Smooth muscle cell (in vitro differentiated cells): ENCODE measurements at regions not wholly inside any gene's neighbourhood (a gene's known extent, or its start where the extent isn't known, plus 50 kb on each side); places are given as distances from the start of the nearest gene placed in this dataset.

Experiments
- DNase-seq: peaks from one replicate; lab custom pipeline; 2025; ENCODE audit not compliant: unreplicated experiment; lab: John Stamatoyannopoulos, UW
- H2AFZ ChIP-seq: fragments of 200-600 bp; sonication (generic); 2 replicates; pipeline ENCODE4 v1.6.0; 2016; ENCODE audit warnings: antibody characterized with exemption, low read depth, mild to moderate bottlenecking
- H3F3A ChIP-seq: fragments of 200-600 bp; sonication (generic); 2 replicates; pipeline ENCODE4 v1.6.0; 2017; ENCODE audit warnings: antibody characterized with exemption, low read depth
- H3K27ac ChIP-seq: fragments of 200-600 bp; sonication (generic); 2 replicates; pipeline ENCODE4 v1.5.1; 2016; ENCODE audit warnings: low read depth, mild to moderate bottlenecking
- H3K27me3 ChIP-seq: fragments of 200-600 bp; sonication (generic); 2 replicates; pipeline ENCODE4 v1.6.1; 2016; ENCODE audit warnings: low read depth, mild to moderate bottlenecking
- H3K36me3 ChIP-seq: fragments of 200-600 bp; sonication (generic); 2 replicates; pipeline ENCODE4 v1.5.1; 2016; ENCODE audit warnings: low read depth
- H3K4me1 ChIP-seq: fragments of 200-600 bp; sonication (generic); 2 replicates; pipeline ENCODE4 v1.5.1; 2016; ENCODE audit warnings: low read depth
- H3K4me2 ChIP-seq: fragments of 200-600 bp; sonication (generic); 2 replicates; pipeline ENCODE4 v1.6.0; 2016; ENCODE audit warnings: mild to moderate bottlenecking
- H3K4me3 ChIP-seq: fragments of 200-600 bp; sonication (generic); 2 replicates; pipeline ENCODE4 v1.5.1; 2016; ENCODE audit warnings: mild to moderate bottlenecking
- H3K79me2 ChIP-seq: fragments of 200-600 bp; sonication (generic); 2 replicates; pipeline ENCODE4 v1.6.0; 2016; ENCODE audit warnings: low read depth, mild to moderate bottlenecking
- H3K9ac ChIP-seq: fragments of 200-600 bp; sonication (generic); 2 replicates; pipeline ENCODE4 v1.6.0; 2016; ENCODE audit warnings: low read depth
- H3K9me3 ChIP-seq: fragments of 200-600 bp; sonication (generic); replicated peaks from 2 replicates; pipeline ENCODE4 v1.5.1; 2016; ENCODE audit warnings: low read depth
- H4K20me1 ChIP-seq: fragments of 200-600 bp; sonication (generic); 2 replicates; pipeline ENCODE4 v1.6.0; 2016; ENCODE audit warnings: low read depth
- WGBS: methylation state at CpG from one replicate; pipeline ENCODE4 v1.1.7; 2016; ENCODE audit warnings: low lambda C conversion rate; 5-methylcytosine and 5-hydroxymethylcytosine counted together
- TF ChIP-seq, protein P1 (sequence below): fragments of 200-600 bp; sonication (generic); IDR thresholded peaks from 2 replicates; pipeline ENCODE4 v1.5.1; 2017; ENCODE audit warnings: borderline replicate concordance, mild to moderate bottlenecking, antibody characterized with exemption; ENCODE audit not compliant: insufficient read depth, poor library complexity, severe bottlenecking

DNA sequence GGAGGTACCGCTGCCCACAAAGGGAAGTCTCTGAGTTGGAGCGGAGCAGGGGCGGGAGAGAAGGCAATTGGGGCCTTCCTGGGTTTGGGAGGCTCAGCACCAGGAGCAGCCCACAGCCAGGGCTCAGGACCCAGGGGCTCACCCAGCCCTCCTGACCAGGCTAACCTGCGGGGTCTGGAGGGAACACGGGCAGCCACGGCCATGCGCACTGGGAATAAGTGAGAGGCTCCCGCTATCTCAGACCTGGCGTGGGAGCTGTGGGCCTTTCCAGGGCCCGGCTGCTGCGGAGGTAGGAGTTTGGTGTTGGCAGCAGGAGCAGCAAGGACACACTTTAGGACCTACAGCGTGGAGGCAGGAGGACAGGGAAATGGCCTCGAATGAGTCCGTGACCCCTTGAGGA, 69.0 kb downstream of the RRM2 start:
- H3F3A ChIP-seq, result no peaks in the 10 kb centered on the region

GRCh38 chr2:10192392-10193015, 70.0 kb downstream of the RRM2 start:
- TF ChIP-seq, protein P1, sequence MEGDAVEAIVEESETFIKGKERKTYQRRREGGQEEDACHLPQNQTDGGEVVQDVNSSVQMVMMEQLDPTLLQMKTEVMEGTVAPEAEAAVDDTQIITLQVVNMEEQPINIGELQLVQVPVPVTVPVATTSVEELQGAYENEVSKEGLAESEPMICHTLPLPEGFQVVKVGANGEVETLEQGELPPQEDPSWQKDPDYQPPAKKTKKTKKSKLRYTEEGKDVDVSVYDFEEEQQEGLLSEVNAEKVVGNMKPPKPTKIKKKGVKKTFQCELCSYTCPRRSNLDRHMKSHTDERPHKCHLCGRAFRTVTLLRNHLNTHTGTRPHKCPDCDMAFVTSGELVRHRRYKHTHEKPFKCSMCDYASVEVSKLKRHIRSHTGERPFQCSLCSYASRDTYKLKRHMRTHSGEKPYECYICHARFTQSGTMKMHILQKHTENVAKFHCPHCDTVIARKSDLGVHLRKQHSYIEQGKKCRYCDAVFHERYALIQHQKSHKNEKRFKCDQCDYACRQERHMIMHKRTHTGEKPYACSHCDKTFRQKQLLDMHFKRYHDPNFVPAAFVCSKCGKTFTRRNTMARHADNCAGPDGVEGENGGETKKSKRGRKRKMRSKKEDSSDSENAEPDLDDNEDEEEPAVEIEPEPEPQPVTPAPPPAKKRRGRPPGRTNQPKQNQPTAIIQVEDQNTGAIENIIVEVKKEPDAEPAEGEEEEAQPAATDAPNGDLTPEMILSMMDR, result no peak
- Histone ChIP-seq H3K4me2 (no peak overlapping the region), H3K9me3 (no peaks in the 10 kb centered on the region), H3K27ac (no peak overlapping the region), H3K36me3 (no peaks in the 10 kb centered on the region), H3K79me2 (no peaks in the 10 kb centered on the region), H3K27me3 (no peaks in the 10 kb centered on the region), H3K9ac (no peak overlapping the region), H2AFZ (no peak overlapping the region), H3K4me3 (no peak overlapping the region), H3K4me1 (no peaks in the 10 kb centered on the region), H3F3A (no peaks in the 10 kb centered on the region), H4K20me1 (no peaks in the 10 kb centered on the region)
- DNase-seq, result no peak
- WGBS, result 95% methylated on average over 10 of the region's 10 CpGs

More for the DNA sequence above, 69.0 kb downstream of the RRM2 start:
- 95% methylated on average over 11 of the region's 14 CpGs for WGBS
- Histone ChIP-seq H3K27me3 (no peaks in the 10 kb centered on the region), H3K27ac (no peak overlapping the region), H3K4me1 (no peaks in the 10 kb centered on the region), H3K79me2 (no peaks in the 10 kb centered on the region), H3K36me3 (no peaks in the 10 kb centered on the region), H3K4me3 (no peak overlapping the region), H2AFZ (no peak overlapping the region), H4K20me1 (no peaks in the 10 kb centered on the region), H3K4me2 (no peak overlapping the region), H3K9me3 (no peaks in the 10 kb centered on the region), H3K9ac (no peak overlapping the region)
- no peak for DNase-seq
- TF ChIP-seq, protein P1, result no peak

DNA sequence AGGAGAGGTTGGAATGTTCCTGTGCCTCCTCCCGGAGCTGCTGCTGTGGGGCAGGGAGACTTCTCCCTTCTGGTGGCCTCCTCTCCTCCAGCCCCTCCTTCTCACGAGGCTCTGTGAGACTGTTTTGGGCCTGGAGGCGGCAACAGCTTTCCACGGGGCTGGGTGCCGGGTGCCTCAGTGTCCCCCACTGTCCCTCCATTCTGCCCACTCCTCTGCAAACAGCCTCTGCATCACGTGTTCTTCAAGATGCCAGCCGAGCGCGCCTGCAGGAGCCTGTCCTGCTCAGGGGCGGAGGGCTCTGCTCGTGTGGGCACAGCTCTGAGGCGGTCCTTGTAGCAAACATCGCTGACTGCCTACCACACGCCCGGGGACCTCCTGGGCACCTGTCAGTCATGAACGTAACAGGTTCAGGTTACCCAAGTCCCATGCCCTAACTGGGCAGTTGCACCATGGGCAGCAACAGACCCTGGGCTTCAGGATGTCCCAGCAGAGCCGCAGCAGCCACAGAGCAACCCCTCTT, 70.8 kb downstream of the RRM2 start:
- no peak overlapping the region for H3K9ac ChIP-seq
- no peaks in the 10 kb centered on the region for H3K9me3 ChIP-seq
- no peaks in the 10 kb centered on the region for H3K36me3 ChIP-seq
- no peaks in the 10 kb centered on the region for H3K4me1 ChIP-seq
- no peaks in the 10 kb centered on the region for H3F3A ChIP-seq
- no peaks in the 10 kb centered on the region for H4K20me1 ChIP-seq
- peak overlapping the region; percentile 11 for H3K4me2 ChIP-seq
- TF ChIP-seq, protein P1, result no peak
- H2AFZ ChIP-seq, result no peak overlapping the region
- no peak overlapping the region for H3K27ac ChIP-seq
- no peaks in the 10 kb centered on the region for H3K27me3 ChIP-seq
- H3K79me2 ChIP-seq, result no peaks in the 10 kb centered on the region
- H3K4me3 ChIP-seq, result no peak overlapping the region
- 93% methylated on average over 17 of the region's 17 CpGs for WGBS
- DNase-seq, result no peak
